NCI-H1436 (cell line): ENCODE measurements at regions not wholly inside any gene's neighbourhood (a gene's known extent, or its start where the extent isn't known, plus 50 kb on each side); places are given as distances from the start of the nearest gene placed in this dataset.

Experiments used
- DNase-seq: peaks from one replicate; lab custom pipeline; 2025; lab: John Stamatoyannopoulos, UW

DNA sequence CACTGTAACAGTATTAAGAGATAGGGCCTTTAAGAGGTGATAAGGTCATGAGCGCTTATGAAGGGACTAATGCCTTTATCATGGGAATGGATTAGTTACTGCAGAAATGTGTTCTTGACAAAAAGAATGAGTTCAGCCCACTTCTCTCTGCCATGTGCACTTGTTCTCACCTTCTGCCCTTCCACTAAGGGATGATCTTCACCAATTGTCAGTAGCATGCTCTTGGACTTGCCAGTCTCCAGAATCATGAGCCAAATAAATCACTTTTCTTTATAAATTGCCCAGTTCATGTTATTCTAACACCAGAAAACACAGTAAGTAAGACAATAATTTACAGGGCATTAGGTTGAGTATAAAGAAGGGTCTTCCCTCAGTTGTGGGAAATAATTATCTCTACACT lies 189.1 kb downstream of the CRPPA start:
- no peak for DNase-seq

DNA sequence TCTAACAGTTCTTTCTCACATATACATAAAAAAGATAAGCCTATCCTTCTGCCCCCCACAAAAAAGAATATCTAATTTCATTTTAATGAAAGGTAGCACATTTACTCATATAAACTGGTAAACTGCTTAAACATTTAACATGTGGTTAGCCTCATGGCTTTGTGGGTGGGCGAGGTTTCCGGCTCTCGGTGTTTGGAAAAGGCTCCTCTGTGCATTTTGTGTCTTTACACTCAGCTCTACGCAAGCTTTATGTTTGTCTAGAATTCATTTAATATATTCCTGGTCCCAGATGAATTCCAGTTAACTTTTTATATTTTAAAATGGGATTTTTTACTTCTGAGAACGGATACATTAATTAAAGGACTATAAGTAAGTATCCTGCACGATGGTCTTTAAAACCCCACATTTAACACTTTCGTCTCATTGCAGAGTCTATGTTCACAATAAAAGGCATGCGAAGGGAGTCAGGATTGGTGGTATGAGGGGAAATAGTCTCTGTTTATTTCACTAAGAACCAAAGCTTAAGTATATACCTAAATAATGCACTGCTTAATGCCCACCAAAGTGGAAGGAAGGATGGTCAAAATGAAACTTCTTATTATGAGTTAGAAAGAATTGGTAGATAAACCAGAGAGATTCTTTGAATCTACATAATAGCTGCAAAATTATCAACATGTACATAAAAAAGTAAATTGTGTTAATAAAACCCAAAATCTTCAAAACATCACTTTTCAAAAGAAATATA lies 197.2 kb downstream of the CRPPA start:
- DNase-seq, result no peak

DNA sequence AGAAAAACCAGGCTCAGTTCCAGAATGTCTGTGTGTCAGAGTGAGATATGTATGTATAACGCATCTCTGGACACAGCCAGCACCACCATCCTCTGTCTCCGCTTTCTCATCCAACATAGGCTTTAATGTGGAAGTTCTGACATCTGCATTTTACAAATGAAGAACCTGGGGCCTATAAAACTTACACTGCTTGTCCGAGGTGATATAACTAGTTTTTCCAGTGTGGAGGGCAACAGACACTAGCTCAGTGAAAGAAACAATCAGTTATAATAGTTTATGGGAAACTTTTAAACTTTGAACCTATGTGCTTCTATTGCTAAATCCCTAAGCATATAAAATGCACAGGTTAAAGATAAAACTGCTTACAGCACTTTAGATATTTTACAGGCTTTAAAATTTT lies 208.7 kb downstream of the CRPPA start:
- DNase-seq, result no peak

DNA sequence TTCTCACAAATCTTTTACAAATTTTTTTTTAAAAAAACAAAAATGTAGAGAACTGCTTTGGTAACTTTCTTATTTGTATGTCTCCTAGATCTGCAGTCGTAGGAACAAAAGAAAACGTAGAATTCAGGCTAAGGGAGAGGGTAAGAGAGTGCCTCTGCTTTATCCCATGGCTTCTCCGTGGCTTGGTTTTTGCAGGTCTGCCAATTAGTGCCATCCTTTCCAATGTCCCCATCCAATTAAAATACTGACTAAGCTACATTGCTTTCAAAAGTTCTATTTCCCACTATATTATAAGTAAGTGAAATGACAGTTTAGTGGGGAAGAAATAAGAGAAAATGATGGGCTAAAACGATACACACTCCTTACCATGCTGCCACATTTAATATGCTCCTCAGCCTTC lies 209.3 kb downstream of the CRPPA start:
- no peak for DNase-seq

DNA sequence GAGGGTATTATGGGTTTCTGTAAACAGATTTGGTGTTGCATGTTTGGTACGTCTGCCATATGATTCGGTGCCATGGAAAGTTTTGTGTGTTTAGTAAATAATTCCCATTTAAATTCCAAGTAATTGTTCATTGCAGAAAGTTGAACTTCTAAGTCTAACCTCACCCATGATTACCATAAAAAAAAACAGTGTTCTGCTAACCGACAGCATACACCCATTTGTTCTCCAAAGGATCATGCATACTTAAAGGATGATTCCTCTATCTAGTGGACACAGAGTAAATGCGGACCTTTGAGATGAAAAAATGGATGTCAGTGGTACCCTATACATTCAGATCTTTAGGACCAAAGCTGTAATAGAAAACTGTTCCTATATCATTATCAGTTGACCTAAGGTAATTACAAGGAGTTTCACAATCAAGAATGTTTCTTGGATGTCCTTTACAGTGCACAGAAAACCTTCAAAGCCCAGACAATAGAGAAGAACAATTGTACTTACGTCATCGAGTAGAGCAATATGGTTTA lies 209.9 kb downstream of the CRPPA start:
- DNase-seq, result no peak

DNA sequence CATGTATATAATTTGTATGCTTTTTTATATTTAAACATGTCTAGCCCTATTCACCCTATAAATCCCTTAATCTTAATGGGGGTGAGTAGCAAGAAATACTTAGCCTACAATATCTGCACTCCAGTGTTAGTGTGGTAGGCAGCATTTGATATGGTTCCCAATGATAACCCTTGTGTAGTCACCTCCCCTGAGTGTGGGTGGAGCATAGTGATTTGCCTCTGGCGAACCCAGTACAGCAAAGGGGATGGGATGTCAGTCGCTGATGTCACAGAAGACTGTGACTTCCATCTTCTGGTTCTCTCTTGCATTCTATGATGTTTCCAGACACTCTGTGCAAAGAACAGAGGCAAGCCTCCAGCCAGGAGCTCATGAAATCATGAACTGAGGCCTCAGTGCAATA lies 211.2 kb downstream of the CRPPA start:
- DNase-seq, result no peak

DNA sequence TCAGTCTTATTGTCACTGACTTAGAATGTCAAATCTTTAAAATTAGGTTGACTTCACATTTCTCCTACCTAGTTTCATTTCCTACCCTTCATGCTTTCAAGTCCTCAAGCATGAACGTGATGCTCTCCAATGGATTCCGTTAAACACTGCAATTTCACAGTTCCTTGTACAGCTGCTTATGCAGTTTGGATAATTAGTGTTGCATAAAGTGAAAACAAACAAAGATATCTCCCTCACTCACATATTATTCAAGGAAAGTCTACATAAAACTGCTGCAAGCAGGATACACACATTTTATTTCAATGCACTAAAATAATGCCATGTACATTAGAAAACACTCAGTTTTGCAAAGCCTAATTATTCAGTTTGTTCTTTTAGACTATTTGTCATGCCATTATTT lies 214.0 kb downstream of the CRPPA start:
- DNase-seq, result no peak

DNA sequence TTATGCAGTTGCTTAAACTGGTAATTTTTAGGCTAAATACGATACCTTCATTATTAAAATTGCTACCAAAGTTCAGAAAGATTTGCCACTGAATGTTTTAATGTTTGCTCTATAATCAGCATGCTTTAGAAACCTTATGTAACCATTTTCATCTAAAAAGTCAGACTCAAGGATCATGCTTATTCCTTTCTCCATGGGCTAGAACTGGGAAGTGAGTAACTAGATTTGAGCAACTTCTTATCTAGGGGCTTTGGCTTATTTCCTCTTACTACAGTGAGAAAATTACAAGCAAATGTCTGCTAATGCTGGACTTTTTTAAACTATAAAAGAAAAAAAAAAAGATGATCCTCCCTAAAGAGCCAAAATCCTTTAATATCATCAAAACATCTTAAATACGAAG lies 215.9 kb downstream of the CRPPA start:
- no peak for DNase-seq

DNA sequence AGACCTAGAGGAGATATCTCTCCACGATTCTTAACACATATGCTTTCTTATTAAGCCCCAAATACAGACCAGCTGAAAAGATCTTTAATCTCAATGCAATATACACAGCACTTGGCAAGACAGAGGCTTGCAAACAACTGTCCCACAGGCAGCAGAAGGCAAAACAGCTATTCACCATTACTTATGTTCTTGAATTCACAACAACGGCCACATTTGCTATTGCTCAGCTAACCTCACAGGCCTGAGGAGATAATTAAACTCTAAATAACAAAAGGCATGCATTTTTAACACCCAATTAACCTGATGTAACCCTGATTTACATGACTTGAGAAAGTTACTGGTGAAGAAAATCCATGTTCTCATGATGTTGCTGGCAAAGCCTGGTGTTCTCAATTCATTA lies 216.4 kb downstream of the CRPPA start:
- no peak for DNase-seq

DNA sequence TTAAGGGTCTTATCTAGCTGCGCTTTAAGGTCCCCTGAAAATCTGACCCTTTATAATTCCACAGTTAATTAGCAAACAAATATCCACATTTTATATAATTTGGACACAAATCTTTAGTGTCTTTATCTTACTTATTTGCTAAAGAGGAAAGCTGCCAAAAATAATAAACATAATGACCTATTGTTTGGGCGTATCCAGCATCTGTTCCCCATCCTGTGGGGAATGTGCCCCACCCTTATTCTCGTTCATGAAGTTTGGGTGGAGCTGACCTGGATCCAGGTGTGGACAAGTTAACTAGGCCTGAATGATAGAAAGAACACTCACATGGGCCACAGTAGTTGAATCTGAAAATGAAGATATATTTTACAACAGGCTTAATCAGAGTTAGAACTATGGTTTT lies 218.3 kb downstream of the CRPPA start:
- no peak for DNase-seq

DNA sequence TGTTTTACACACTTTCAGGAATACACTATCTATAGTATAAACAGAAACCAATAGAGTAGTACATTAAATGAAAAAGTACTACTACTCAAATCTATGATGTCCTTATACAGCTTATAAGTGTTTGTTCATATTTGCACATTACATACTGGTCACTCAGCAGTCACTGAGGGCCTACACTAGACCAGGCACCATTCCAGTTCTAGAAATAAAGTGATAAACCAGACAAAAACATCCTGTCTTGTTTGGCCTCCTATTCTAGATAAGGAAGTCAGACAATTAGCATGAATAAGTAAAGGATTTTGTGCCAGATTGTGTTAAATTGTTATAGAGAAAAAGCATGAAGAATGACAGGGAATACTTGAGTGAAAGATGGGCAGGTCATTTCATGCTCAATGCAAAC lies 219.0 kb downstream of the CRPPA start:
- no peak for DNase-seq

DNA sequence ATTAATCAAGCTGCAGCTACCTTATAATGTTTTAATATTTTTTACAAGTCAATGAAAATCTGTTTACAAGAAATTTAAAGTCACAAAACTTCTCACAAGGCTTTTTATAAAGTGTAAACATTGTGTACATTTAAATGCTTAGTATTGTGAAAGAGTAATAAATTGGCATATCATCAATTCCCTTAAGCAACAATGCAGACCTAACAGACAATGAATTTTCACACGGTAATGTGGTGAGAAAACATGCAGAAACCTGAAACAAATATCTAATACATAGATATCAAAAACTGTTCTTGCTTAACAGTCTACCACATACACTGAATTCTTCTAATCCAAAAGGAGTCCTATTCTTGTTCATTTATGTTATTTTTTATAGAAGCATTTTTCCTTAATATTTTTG lies 220.7 kb downstream of the CRPPA start:
- no peak for DNase-seq

DNA sequence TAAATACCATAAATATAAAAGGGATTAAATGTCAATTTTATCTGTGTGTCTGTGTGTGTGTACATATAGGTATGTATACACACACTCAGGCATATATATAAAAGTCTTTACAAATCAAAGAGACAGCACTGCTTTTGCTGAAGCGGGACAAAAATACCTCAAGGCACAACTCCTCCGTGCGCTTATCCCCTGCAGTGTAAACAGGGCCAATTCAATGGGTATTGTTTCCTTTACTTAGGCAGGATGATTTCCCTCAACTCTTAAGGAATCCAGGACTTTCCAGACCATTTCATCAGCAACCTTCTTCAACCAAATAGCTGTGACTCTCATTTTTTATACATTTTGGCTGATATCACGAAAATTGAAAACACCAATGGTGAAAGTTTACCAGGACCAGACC lies 227.7 kb downstream of the CRPPA start:
- DNase-seq, result no peak

DNA sequence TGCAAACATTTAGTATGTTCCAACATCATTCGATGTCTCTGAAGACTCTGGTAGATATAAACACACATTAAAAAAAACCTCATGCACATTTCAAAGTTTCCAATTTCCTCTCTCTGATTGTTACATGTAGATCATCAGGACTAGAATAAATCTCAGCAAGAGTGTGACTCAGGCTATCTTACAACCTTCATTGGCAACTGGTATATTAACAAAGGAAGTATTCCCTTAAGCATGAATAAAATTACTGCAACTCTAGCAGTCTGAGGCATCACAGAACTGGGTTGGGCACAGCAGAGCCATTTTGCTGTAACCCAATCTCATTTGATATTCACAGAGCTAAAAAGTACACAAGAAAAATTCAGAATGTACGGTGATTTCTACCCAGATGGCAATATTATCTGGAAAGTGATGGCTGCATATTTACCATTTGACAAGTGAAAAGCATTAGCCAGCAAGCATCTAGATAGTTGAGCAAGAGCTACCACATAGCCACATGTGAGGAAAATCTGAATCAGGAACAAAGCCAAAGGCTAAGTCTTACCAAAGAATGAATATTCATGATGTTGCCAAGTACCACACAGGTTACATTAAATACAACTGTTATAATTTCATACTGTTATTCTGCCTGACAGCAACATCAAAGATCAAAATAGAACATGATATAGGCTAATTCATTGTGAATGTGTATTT lies 232.2 kb downstream of the CRPPA start:
- no peak for DNase-seq

DNA sequence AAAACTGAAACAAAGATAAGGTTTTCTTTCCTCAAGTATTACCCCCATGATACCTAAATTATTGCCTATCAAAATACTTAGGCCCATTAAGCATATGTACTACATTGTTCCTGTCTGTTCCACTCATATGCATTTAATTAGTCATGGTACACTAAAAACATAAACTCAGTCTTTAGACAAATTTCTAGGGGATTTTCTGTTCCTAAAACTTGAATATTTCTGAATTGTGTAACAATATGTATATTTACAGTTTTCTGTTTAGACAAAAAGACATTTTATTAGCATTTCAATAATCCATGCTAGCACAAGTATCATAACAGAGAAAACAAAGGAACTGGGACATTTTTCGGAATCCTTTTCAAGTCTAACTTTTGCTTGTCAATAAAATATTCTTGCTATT lies 234.2 kb downstream of the CRPPA start:
- DNase-seq, result no peak

DNA sequence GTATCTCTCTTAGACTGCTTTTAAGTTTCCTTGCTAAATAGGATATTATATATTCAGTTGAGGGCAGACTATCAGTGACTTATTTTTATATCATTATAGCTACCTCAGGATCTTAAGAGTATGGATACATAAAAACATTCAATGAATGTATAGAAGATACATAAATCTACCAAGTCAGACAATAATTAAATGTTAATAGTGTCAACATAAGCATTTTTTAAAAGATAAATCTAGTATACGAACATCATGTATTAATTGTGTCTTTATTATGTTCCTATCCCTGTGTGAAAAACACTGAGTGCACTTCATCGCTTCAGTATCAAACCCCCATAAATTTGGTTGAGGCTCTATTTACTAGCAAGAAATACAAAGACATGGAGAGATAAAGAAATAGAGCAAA lies 242.8 kb downstream of the CRPPA start:
- no peak for DNase-seq

DNA sequence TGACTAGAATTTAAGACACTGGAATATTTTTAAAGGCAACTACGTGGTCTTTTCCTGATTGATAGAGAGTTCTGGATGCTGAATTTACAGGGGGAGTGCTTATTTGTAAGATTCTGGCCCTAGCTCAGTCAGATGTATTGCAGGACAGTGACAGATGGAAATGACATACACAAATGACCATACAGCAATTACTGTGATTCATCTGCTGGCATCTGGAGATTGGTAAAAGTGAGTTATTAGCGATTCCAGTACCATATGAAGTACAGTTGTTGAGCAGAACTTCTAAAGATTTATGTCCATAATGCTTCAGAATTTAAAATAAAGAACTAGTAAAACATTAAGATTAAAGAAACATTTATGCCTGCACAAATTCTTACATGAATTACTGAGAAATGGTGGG lies 243.2 kb downstream of the CRPPA start:
- no peak for DNase-seq

DNA sequence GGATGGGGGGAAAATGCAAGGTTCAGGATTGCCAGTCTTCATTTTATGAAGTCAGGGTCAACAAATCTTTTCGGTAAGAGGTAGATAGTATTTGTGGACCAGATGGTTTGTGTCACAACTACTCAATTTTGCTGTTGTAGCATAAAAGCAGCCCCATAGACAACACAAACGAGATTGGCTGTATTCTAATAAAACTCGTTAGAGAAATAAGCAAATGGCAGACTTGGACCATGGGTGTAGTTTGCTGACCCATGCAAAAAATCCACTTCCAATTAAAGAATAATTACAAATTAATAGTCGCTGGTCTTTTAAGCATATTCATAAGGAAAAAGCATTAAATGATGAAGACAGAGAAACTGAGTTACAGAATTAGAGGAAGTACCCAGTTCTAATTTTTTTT lies 247.1 kb downstream of the CRPPA start:
- DNase-seq, result no peak

DNA sequence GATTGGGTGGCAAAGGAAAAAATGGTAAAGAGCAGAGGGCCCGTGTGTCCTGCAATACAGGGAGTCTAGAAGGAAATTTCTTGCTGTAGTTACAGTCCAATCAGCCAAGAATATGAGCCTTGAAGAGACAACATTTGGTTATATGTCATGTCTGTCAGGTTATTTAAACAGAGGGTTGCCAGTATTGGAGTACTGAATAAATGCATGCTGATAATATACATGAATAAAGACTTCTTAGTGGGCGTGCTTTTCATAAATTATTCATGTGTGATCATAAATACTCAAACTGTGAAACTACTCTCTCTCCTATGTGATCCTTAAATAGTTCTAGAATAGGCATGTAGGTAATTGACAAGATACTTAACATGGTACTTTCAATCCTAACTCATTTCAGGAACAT lies 249.0 kb downstream of the CRPPA start:
- DNase-seq, result no peak

DNA sequence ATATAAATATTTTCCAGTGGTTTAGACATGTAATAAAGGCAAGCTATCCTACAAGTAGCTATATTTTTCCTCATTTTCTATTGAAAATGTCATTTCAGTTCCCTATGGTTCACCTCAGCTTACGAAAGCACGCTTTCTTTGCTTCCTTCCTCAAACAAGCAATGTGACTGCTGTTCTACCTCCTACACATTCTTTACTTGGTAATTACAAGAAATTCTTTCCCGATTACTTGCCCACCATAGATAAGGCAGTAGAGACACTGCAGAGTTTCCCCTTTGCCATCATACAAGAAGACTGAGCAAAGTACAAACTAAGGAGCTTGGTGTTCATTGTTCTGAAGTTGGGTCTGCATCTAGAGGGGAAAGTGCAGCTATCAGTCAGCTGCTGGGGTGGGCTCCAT lies 249.4 kb downstream of the CRPPA start:
- no peak for DNase-seq

DNA sequence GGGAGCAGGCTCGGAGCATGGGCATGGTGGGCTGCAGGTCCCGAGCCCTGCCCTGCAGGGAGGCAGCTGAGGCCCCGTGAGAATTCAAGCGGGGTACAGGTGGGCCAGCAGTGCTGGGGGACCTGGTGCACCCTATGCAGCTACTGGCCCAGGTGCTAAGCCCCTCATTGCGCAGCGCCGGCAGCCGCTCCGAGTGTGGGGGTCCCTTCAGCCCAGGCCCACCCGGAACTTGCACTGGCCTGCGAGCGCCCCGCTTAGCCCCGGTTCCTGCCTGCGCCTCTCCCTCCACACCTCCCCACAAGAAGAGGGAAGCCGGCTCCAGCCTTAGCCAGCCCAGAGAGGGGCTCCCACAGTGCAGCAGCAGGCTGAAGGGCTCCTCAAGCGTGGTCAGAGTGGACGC lies 250.7 kb downstream of the CRPPA start:
- no peak for DNase-seq

DNA sequence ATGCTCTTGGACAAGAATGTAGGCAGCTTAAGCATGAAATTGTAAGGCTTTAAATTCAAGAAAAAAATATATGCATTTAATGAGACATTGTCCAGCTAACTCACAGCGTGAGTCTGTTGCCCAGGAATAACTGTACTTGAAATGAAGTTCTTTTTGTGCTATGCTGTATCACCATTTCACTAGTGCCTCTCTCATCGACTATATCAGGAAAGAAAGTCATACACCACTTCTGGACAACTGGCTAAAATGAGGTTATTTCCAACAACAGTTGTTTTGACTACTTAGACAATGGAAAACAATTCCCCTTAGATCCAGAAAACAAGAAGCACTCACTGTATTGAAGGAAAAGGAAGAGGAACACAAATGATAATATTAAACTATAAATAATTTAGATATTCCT lies 251.8 kb downstream of the CRPPA start:
- no peak for DNase-seq

DNA sequence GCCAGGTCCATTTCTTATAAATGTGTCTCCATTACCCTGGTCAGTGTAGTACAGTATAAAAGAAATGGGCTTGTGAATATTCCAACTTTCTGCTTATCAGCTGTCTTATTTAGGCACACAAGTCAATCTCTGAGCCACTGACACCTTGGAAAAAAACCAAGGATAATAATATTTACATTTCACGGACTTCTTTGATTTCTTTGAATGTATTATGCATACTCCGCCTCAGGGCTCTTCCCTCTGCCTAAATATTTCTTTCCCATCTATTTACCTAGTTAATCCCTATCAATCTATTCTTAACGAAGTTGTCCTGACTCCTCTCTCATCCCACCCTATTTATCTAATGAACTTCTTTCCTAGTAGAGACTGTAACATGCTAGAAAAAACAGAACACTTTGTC lies 253.8 kb downstream of the CRPPA start:
- DNase-seq, result no peak

DNA sequence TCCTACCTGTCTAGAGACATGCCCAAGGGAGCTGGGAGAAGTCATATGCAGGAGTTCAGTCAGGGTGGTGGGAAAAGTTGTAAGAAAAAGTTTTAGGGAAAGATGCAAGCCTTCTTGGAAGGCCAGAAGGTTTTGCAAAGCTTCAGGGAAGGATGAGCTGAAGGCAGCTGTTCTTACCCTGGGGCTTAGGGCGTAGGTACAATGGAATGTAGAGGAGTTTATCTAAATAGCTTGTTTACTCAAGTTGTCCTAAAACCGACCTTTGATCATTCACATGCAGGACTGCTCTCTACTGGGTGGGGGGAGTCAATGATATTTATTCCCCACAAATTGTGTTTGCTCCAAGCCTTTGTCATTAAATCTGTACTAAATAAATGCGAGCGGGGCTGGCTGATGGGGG lies 277.0 kb downstream of the CRPPA start:
- no peak for DNase-seq
